ENCODE measurements at regions not wholly inside any gene's neighbourhood (a gene's known extent, or its start where the extent isn't known, plus 50 kb on each side); places are given as distances from the start of the nearest gene placed in this dataset.
"Not testable (repeated sequence)": the region's sequence is repeated elsewhere in the genome, so short reads cannot be mapped to it uniquely, and the experiment has no call there.

DNA sequence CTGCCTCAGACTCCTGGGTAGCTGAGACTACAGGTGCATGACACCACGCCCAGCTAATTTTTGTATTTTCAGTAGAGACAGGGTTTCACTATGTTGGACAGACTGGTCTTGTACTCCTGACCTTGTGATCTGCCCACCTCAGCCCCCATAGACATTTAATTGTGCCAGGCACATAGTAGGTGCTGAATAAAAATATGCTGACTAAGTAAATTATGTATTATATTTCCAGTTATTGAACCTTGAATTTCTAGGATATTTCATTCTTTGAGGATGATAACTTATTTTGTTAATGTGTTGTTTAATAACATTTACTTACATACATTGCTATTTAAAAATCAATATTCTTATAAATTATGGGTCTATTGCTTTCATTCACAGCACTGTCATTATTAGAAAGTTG lies 190.4 kb upstream of the LRRTM4 start:
- DNase-seq, result no peak
- intact Hi-C loops (cut with DNase I), result no loop called here

DNA sequence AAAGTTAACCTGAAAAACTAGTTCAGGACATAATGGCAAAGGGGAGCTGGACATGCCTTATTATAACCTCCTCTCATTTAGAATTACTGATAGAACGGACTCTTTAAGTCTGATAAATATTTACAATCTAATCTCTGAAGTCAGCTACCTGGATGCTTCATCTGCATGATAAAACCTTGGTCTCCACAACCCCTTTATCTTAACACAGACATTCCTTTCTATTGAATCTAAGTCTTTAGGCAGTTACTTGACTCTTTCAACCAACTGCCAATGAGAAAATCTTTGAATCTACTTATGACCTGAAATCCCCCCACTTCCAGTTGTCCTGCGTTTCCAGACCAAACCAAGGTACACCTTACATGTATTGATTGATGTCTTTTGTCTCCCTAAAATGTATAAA lies 191.2 kb upstream of the LRRTM4 start:
- intact Hi-C loops (cut with DNase I), result no loop called here
- DNase-seq, result no peak

- no peak for DNase-seq
- intact Hi-C loops (cut with DNase I), result no loop called here
Measured at GRCh38 chr2:77720115-77720514, 197.9 kb upstream of the LRRTM4 start.

DNA sequence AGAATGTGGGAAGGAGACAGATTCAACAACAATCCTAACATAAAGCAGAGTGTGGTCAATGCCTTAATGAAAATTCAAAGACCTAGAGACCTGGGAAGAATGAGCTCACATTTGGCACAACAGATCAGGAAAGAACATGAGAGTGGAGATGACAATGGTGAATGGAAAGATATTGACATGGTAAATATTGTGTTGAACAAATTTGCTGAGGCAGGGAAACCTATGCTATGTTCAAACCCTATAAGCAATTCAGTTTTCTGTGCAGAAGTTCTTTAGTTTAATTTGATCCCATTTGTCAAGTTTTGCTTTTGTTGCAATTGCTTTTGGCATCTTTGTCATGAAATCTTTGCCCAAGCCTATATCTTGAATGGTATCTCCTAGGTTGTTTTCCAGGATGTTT lies 199.4 kb upstream of the LRRTM4 start:
- no peak for DNase-seq
- intact Hi-C loops (cut with DNase I), result no loop called here

GRCh38 chr2:77725045-77725444 lies 202.9 kb upstream of the LRRTM4 start:
- intact Hi-C loops (cut with DNase I), result no loop called here
- no peak for DNase-seq

- intact Hi-C loops (cut with DNase I); DNase-seq: not testable (repeated sequence)
Measured at GRCh38 chr2:77734662-77735340, 212.6 kb upstream of the LRRTM4 start.

DNA sequence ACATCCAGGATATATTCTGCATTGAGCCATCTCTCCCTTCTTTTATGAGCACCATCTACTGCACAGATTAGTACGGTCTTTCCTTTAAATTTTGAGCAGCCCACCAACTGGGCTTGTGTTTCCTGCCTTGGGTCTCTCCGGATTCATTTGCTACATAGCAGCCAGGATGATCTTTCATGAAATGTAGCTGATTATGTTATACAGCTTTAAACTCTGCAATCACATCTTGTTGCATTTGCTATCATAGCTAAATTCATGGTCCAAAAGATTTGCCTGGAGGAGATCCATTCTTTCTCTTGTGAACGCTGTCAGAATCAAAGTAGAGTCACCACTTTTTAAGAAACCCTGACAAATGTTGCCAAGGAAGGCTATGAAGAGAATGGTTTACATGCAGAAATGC lies 215.1 kb upstream of the LRRTM4 start:
- DNase-seq, result no peak
- intact Hi-C loops (cut with DNase I), result no loop called here

DNA sequence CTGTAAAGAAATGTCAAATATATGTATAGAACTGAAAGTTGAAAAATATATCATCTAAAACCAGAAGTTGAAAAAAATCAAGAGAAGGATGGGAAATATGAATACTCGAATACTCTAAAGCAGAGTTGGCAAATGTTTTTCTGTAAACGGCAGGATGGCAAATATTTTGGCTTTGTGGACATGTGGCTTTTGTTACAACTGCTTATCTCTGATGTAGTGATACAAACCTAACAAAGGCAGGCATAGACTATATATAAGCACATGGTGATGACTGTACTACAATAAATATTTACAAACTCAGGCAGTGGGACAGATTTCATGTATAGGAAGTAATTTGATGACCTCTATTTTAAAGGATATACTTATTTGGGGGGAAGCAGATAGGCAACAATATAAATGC lies 224.6 kb upstream of the LRRTM4 start:
- no peak for DNase-seq
- intact Hi-C loops (cut with DNase I), result no loop called here

DNA sequence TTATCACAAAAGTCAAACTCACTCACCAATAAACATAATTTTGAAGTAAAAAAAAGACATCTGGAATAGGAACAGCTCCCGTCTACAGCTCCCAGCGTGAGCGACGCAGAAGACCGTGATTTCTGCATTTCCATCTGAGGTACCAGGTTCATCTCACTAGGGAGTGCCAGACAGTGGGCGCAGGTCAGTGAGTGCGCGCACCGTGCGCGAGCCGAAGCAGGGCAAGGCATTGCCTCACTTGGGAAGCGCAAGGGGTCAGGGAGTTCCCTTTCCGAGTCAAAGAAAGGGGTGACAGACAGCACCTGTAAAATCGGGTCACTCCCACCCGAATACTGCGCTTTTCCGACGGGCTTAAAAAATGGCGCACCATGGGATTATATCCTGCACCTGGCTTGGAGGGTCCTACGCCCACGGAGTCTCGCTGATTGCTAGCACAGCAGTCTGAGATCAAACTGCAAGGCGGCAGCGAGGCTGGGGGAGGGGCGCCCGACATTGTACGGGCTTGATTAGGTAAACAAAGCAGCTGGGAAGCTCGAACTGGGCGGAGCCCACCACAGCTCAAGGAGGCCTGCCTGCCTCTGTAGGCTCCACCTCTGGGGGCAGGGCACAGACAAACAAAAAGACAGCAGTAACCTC lies 231.7 kb upstream of the LRRTM4 start:
- intact Hi-C loops (cut with DNase I); DNase-seq: not testable (repeated sequence)

DNA sequence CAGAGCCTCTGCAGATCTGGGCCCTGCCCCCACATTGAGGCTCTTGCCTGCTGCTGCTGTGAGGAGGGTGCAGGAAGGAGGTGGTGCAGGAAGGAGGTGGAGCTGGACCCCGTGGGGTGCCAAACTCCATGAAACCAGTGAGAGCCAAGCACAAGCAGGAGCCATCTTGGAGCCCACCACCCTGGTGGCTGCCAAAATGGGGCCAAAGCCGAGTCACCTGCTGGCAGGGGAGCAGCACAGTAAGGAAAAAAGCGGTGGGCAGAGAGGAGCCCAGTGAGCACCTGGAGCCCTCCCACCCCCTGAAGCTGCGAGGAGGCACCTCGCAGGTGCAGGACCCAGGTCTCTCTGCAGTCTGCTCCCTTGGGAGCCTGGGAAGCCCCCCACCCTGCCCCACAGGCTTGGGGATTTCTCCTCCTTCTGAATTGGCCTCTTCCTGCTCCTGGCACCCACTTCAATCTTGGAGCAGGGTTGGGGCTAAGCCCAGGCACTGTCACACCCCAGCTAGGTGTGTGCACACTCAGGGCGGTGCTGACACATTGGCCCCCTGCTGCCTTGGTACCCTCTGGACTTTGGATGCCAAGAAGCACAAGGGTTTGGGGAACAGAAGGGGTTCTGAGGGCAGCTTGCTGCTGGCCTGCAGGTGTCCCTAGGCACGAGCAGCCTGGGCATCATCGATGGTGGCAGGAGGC lies 245.4 kb upstream of the LRRTM4 start:
- DNase-seq, result no peak
- intact Hi-C loops (cut with DNase I), result no loop called here

- intact Hi-C loops (cut with DNase I), result no loop called here
- DNase-seq, result no peak
Measured at GRCh38 chr2:77768508-77768907, 246.3 kb upstream of the LRRTM4 start.

- intact Hi-C loops (cut with DNase I), result no loop called here
- no peak for DNase-seq
Measured at GRCh38 chr2:77778917-77779316, 256.7 kb upstream of the LRRTM4 start.

- intact Hi-C loops (cut with DNase I); DNase-seq: not testable (repeated sequence)
Measured at GRCh38 chr2:77793500-77793899, 271.3 kb upstream of the LRRTM4 start.

DNA sequence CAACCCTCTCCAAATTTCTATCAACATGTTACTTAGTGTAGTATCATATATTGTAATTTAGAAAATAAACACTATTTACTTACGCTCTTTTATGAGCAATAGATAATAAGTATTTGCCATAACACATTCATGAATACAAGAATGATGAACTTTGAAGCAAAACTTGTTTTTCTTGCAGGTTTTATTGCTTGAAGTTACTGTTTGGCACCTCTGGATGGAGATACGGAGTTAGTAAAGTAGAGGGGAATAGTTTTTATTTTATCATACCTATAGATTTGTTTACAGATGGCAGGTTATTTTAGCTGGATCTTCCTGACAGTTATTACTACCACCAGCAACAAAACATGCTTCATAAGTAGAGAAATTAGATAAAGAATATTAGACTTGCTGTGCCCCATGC lies 274.2 kb upstream of the LRRTM4 start:
- intact Hi-C loops (cut with DNase I), result no loop called here
- no peak for DNase-seq

DNA sequence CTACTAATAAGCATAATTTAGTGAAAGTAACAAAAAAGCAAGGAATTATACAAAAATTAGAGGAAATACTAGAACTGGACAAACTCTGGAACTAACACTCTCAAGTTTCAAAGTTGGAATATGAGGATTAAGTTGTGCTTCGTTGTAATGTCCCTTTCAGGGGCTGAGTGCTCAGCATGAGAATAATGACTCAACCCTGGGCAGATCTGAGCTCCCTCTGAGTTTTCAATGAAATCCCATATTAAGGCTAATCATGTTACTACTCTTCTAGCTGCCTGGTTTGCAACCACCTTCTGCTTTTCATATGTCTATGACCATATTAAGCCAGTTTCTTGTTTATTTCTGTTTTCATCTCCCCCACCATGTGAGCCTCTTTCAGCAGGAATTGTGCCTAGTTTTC lies 274.9 kb upstream of the LRRTM4 start:
- DNase-seq, result no peak
- intact Hi-C loops (cut with DNase I), result no loop called here

GRCh38 chr2:77800410-77800809 lies 278.2 kb upstream of the LRRTM4 start:
- intact Hi-C loops (cut with DNase I), result no loop called here
- DNase-seq, result no peak

- DNase-seq, result no peak
- intact Hi-C loops (cut with DNase I), result no loop called here
Measured at GRCh38 chr2:77807531-77808215, 285.5 kb upstream of the LRRTM4 start.

DNA sequence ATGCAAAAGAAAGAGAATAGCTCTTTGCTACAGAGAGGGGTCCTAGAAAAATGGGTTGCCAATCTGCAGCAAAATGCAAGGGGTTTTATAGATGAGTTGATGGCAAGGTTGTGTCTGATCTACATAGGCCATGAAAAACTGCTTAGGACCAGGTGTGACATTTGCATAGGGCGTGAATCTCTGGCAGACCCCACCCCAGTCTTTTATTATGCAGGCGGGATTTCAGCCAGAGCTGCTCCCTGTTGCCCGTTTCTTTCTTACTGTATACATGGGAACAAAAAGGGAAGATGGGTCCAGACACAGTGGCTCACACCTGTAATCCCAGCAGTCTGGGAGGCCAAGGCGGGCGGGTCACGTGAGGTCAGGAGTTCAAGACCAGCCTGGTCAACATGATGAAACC lies 286.4 kb upstream of the LRRTM4 start:
- no peak for DNase-seq

DNA sequence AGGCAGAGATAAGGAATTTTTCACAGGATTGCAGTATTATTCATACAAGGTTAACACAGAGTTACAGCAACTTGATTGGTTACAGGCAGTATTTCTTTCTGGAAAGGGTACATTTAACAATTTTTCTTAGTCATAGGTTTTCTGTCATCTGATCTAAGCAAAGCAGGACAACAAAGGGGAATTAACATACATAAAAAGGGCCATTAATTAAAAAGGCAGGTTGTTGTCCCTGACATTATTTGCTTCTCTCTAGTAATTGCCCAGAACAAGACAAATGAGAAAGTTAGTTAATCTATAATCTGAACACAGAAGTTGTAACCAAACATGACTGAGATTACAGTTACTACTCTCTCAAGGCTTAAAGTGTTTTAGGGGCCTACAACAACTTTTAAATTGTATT lies 291.4 kb upstream of the LRRTM4 start:
- no peak for DNase-seq
- intact Hi-C loops (cut with DNase I), result no loop called here

More for the DNA sequence above, 286.4 kb upstream of the LRRTM4 start:
- intact Hi-C loops (cut with DNase I), result no loop called here

- DNase-seq, result no peak
- intact Hi-C loops (cut with DNase I), result no loop called here
Measured at GRCh38 chr2:77816618-77817017, 294.4 kb upstream of the LRRTM4 start.

All from head of caudate nucleus (tissue), 42 donors.